Body of pancreas (tissue), 4 donors: ENCODE measurements at regions not wholly inside any gene's neighbourhood (a gene's known extent, or its start where the extent isn't known, plus 50 kb on each side); places are given as distances from the start of the nearest gene placed in this dataset.
"Not testable (repeated sequence)": the region's sequence is repeated elsewhere in the genome, so short reads cannot be mapped to it uniquely, and the experiment has no call there.

ENCODE experiments used
- ATAC-seq: fragments of 150-250 bp; one replicate; pipeline ENCODE4 v1.9.1; 2016
- DNase-seq, 4 donors: peaks; one replicate each; pipeline ENCODE4 v3.0.0-alpha.2; 2019
- H3K27ac ChIP-seq, 4 donors: fragments of 200-600 bp; sonication (generic); 1 replicate in 3 of 4; 2 replicates in 1 of 4; pipeline versions ENCODE4 v1.5.1 to v1.6.1; 2016 to 2019; ENCODE audit warnings: mild to moderate bottlenecking in 1 of 4, mixed read lengths in 1 of 4, moderate library complexity in 1 of 4
- H3K27me3 ChIP-seq, 2 donors: fragments of 200-600 bp; sonication (generic); one replicate each; pipeline ENCODE4 v1.6.0; 2016; ENCODE audit warnings: mild to moderate bottlenecking in 1 of 2
- H3K36me3 ChIP-seq, 2 donors: fragments of 200-600 bp; sonication (generic); replicated peaks in 1 of 2; 2 replicates each; pipeline ENCODE4 v1.5.1; 2016; ENCODE audit warnings: low read depth in 2 of 2; ENCODE audit not compliant: insufficient read depth in 1 of 2
- H3K4me1 ChIP-seq: fragments of 200-600 bp; sonication (generic); one replicate; pipeline ENCODE4 v1.6.0; 2016
- H3K4me3 ChIP-seq, 2 donors: fragments of 200-600 bp; sonication (generic); 1 replicate in 1 of 2; 2 replicates in 1 of 2; pipeline ENCODE4 v1.5.1; 2016 to 2019
- H3K9me3 ChIP-seq, 3 donors: fragments of 200-600 bp; sonication (generic); 1 replicate in 2 of 3; 2 replicates in 1 of 3; pipeline ENCODE4 v1.5.1; 2016
- POLR2A ChIP-seq, 3 donors: fragments of 450-650 bp; IDR thresholded peaks; one replicate each; pipeline ENCODE4 v1.6.1; 2016; ENCODE audit warnings: antibody characterized with exemption in 3 of 3, mild to moderate bottlenecking in 2 of 3
- WGBS, 2 donors: methylation state at CpG; one replicate each; pipeline ENCODE4 v1.1.5; 2017; 5-methylcytosine and 5-hydroxymethylcytosine counted together
- intact Hi-C: fragments of 100-400 bp; cut with DNase I; formaldehyde crosslinking; loops from one replicate; pipeline ENCODE4 v1.15.1; 2023
- TF ChIP-seq, protein P1 (sequence below), 7 experiments: fragments of 450-650 bp in 4 of 7; fragments of 200-600 bp in 3 of 7; sonication (generic) in 3 of 7; IDR thresholded peaks; one replicate each; pipeline ENCODE4 v1.5.1; 2016 to 2019; ENCODE audit warnings: antibody characterized with exemption in 7 of 7

DNA sequence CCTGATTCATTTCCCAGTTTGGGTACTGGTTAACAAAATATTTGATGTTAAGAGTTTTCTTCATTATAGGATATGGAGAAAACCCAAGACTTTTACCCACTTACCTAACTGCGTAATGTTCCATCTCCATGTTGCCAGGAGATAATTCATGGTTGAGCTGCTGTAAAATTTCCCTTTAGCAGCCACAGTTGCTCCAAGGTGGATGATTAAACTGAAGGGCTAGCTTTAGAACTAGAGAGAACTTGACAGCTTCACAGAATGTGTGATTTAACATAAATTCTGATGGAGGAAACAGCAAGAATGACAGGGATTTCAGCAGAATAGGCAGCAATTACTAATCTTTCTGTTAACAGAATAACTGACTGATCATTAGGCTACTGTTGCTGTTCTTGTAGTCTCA lies 236.1 kb downstream of the MEF2C start:
- DNase-seq (no peak), ATAC-seq (no peak)
- 72 to 83% methylated on average over 1 of the region's 1 CpG for WGBS, 2 donors
- H3K9me3 ChIP-seq: no peaks in the 10 kb centered on the region
- TF ChIP-seq, protein P1, sequence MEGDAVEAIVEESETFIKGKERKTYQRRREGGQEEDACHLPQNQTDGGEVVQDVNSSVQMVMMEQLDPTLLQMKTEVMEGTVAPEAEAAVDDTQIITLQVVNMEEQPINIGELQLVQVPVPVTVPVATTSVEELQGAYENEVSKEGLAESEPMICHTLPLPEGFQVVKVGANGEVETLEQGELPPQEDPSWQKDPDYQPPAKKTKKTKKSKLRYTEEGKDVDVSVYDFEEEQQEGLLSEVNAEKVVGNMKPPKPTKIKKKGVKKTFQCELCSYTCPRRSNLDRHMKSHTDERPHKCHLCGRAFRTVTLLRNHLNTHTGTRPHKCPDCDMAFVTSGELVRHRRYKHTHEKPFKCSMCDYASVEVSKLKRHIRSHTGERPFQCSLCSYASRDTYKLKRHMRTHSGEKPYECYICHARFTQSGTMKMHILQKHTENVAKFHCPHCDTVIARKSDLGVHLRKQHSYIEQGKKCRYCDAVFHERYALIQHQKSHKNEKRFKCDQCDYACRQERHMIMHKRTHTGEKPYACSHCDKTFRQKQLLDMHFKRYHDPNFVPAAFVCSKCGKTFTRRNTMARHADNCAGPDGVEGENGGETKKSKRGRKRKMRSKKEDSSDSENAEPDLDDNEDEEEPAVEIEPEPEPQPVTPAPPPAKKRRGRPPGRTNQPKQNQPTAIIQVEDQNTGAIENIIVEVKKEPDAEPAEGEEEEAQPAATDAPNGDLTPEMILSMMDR (IDR thresholded peaks at IDR 0.05): no peak
- no peak for TF ChIP-seq POLR2A (IDR thresholded peaks at IDR 0.05)
- intact Hi-C loops: no loop called here
- no peak overlapping the region for H3K27ac ChIP-seq
- no peaks in the 10 kb centered on the region for H3K4me1 ChIP-seq
- H3K36me3 ChIP-seq: no peaks in the 10 kb centered on the region
- no peaks in the 10 kb centered on the region for H3K27me3 ChIP-seq
- no peak overlapping the region for H3K4me3 ChIP-seq

GRCh38 chr5:88644676-88645075 lies 238.3 kb downstream of the MEF2C start:
- Histone ChIP-seq H3K4me3 (no peak overlapping the region), H3K27me3 (no peaks in the 10 kb centered on the region), H3K9me3 (no peaks in the 10 kb centered on the region), H3K4me1 (no peaks in the 10 kb centered on the region), H3K36me3 (no peaks in the 10 kb centered on the region), H3K27ac (no peak overlapping the region)
- intact Hi-C loops: no loop called here
- no peak for ATAC-seq
- no peak for TF ChIP-seq POLR2A (IDR thresholded peaks at IDR 0.05)
- TF ChIP-seq, protein P1 (IDR thresholded peaks at IDR 0.05): no peak
- DNase-seq: no peak
- WGBS, 2 donors: 68% methylated on average over 3 of the region's 3 CpGs

DNA sequence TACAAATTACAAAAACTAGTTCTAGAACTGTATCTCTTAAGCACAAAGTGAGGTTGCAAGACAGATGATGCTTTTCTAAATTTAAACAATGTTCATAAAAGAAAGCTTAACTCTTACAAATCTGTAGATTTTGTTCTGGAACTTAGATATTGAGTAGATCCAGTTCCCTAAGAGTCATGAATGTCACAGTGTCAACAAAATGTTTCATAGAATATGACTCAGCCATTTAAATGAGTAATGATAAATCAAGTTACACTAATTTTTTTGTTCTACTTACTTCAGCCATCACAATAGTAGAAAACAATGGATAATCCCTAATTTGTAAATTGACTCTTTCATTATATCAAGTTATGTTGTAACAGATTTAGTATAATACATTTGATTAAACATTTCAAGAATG lies 239.7 kb downstream of the MEF2C start:
- Histone ChIP-seq H3K9me3 (no peaks in the 10 kb centered on the region), H3K36me3 (no peaks in the 10 kb centered on the region), H3K4me3 (no peak overlapping the region), H3K27ac (no peak overlapping the region), H3K27me3 (no peaks in the 10 kb centered on the region), H3K4me1 (no peaks in the 10 kb centered on the region)
- intact Hi-C loops: no loop called here
- TF ChIP-seq, protein P1 (IDR thresholded peaks at IDR 0.05): no peak
- no peak for TF ChIP-seq POLR2A (IDR thresholded peaks at IDR 0.05)
- no peak for DNase-seq
- no peak for ATAC-seq

DNA sequence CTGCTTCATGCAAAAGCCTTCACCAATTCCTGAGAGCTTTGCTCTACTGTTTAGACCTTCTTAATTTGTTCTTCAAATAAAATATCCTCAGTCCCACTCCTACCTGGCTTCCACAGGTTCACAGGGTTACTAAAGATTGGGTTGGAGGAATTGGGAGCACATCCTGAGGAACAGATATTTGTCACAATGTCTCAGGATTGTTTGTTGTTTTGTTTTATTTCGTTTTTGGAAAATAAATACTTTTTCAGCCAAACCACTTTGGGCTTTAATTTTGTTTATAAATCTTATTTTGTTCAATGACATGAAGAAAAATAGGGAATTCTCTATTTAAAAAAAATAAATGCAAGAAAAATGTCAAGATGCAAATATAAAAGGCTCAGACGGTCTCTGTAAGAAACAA lies 249.0 kb downstream of the MEF2C start:
- Histone ChIP-seq H3K27me3 (no peaks in the 10 kb centered on the region), H3K36me3 (no peaks in the 10 kb centered on the region), H3K4me3 (no peak overlapping the region), H3K9me3 (no peaks in the 10 kb centered on the region), H3K27ac (no peak overlapping the region), H3K4me1 (no peaks in the 10 kb centered on the region)
- TF ChIP-seq POLR2A (IDR thresholded peaks at IDR 0.05): no peak
- TF ChIP-seq, protein P1 (IDR thresholded peaks at IDR 0.05): no peak
- ATAC-seq: no peak
- DNase-seq: no peak
- intact Hi-C loops: no loop called here
- 19 to 27% methylated on average over 2 of the region's 2 CpGs for WGBS, 2 donors

DNA sequence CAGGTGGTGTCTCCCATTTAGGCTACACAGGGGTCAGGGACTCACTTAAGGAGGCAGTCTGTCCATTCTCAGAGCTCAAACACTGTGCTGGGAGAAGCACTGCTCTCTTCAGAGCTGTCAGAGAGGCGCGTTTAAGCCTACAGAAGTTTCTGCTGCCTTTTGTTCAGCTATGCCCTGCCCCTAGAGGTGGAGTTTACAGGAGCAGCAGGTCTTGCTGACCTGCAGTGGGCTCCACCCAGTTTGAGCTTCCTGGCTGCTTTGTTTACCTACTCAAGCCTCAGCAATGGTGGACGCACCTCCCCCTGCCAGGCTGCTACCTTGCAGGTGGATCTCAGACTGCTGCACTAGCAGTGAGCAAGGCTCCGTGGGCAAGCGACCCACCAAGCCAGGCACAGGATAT lies 260.1 kb downstream of the MEF2C start:
- 68 to 71% methylated on average over 4 to 5 of the region's 5 CpGs for WGBS, 2 donors

DNA sequence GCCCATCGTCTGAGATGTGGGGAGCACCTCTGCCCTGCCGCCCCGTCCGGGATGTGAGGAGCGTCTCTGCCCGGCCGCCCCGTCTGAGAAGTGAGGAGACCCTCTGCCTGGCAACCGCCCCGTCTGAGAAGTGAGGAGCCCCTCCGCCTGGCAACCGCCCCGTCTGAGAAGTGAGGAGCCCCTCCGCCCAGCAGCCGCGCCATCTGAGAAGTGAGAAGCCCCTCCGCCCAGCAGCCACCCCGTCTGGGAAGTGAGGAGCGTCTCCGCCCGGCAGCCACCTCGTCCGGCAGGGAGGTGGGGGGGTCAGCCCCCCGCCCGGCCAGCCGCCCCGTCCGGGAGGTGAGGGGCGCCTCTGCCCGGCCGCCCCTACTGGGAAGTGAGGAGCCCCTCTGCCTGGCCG lies 267.2 kb downstream of the MEF2C start:
- DNase-seq, intact Hi-C loops, H3K27me3 ChIP-seq: not testable (repeated sequence)

More for the DNA sequence above, 260.1 kb downstream of the MEF2C start:
- H3K27me3 ChIP-seq, intact Hi-C loops, H3K27ac ChIP-seq, DNase-seq, H3K9me3 ChIP-seq, ATAC-seq, H3K4me3 ChIP-seq, H3K4me1 ChIP-seq, H3K36me3 ChIP-seq: not testable (repeated sequence)

More for the DNA sequence above, 267.2 kb downstream of the MEF2C start:
- H3K4me1 ChIP-seq, H3K36me3 ChIP-seq, H3K4me3 ChIP-seq, ATAC-seq, H3K9me3 ChIP-seq, H3K27ac ChIP-seq: not testable (repeated sequence)
- WGBS, 2 donors: no CpG with 5 or more reads among the region's 32 CpGs
